Endodermal cell (in vitro differentiated cells): ENCODE measurements at regions not wholly inside any gene's neighbourhood (a gene's known extent, or its start where the extent isn't known, plus 50 kb on each side); places are given as distances from the start of the nearest gene placed in this dataset.

Experiments used
- DNase-seq: peaks from one replicate; pipeline ENCODE4 v3.0.0-alpha.2; 2017
- H3K27ac ChIP-seq: 2 replicates; pipeline ENCODE4 v1.5.1; 2013; ENCODE audit warnings: mild to moderate bottlenecking, low read depth, low read length, moderate library complexity
- H3K27me3 ChIP-seq: 2 replicates; pipeline ENCODE4 v1.6.1; 2013; ENCODE audit warnings: mild to moderate bottlenecking, low read length, moderate library complexity; ENCODE audit not compliant: insufficient read depth, control insufficient read depth, poor library complexity, severe bottlenecking
- H3K36me3 ChIP-seq: 2 replicates; pipeline ENCODE4 v1.7.0; 2013; ENCODE audit warnings: mild to moderate bottlenecking, low read length, moderate library complexity; ENCODE audit not compliant: control insufficient read depth, insufficient read depth
- H3K4me1 ChIP-seq: one replicate; pipeline ENCODE4 v1.7.0; 2013; ENCODE audit warnings: low read length; ENCODE audit not compliant: control insufficient read depth, insufficient read depth
- H3K4me3 ChIP-seq: 2 replicates; pipeline ENCODE4 v1.5.1; 2013; ENCODE audit warnings: mild to moderate bottlenecking, low read length, moderate library complexity
- H3K9ac ChIP-seq: 2 replicates; pipeline ENCODE4 v1.6.1; 2013; ENCODE audit warnings: mild to moderate bottlenecking, low read length, moderate library complexity; ENCODE audit not compliant: poor library complexity, severe bottlenecking; ENCODE audit errors: extremely low read depth
- H3K9me3 ChIP-seq: 2 replicates; pipeline ENCODE4 v1.6.1; 2013; ENCODE audit warnings: mild to moderate bottlenecking, low read length, moderate library complexity; ENCODE audit not compliant: control insufficient read depth
- H3K27ac Mint-ChIP-seq: 2 replicates; pipeline ENCODE4 v1.8.0; 2020; ENCODE audit warnings: mixed read lengths
- H3K27me3 Mint-ChIP-seq: 2 replicates; pipeline ENCODE4 v1.8.0; 2021; ENCODE audit warnings: mild to moderate bottlenecking, mixed read lengths; ENCODE audit not compliant: insufficient read depth
- H3K36me3 Mint-ChIP-seq: 2 replicates; pipeline ENCODE4 v1.8.0; 2020; ENCODE audit warnings: low read depth, mixed read lengths
- H3K4me1 Mint-ChIP-seq: 2 replicates; pipeline ENCODE4 v1.8.0; 2020; ENCODE audit warnings: mixed read lengths
- H3K4me3 Mint-ChIP-seq: 2 replicates; pipeline ENCODE4 v1.8.0; 2020; ENCODE audit warnings: mild to moderate bottlenecking, moderate library complexity, mixed read lengths
- H3K9me3 Mint-ChIP-seq: 2 replicates; pipeline ENCODE4 v1.8.0; 2020; ENCODE audit warnings: mild to moderate bottlenecking, mixed read lengths
- WGBS, 2 experiments: methylation state at CpG; one replicate each; pipeline versions ENCODE4 v1.1.5 to v1.1.7; 2013; ENCODE audit warnings: missing lambda C conversion rate in 2 of 2, mixed read lengths in 1 of 2; ENCODE audit not compliant: insufficient coverage in 1 of 2, insufficient read length in 1 of 2; 5-methylcytosine and 5-hydroxymethylcytosine counted together
- TF ChIP-seq, protein P1 (sequence below): fragments of 200-600 bp; sonication (generic); conservative IDR thresholded peaks from 2 replicates; pipeline ENCODE4 v1.5.0; 2021; ENCODE audit warnings: antibody characterized with exemption, mild to moderate bottlenecking

DNA sequence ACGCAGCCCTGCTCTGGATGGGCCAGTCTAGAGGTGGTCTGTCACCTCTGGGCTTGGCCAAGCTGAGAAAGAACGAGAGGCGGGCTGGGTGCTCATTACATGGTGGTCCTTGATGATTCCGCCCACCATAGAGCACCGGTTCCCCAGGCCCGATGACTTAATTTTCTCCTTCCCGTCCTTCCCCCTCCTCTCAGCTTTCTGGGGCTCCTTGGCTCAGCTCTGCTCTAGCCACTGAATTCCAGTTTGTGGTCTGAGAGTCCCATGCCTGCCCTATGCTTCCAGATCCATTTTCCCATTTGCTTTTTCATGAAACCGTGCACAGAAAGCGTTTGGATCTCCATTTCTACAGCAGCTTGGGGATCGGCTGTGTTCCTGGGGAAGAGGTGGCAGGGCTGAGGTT is 318.5 kb upstream of the C1orf174 start:
- Mint-ChIP-seq H3K9me3 (peaks cover 18% of the 10 kb centered on the region), H3K27ac (no peak overlapping the region), H3K4me3 (no peak overlapping the region), H3K27me3 (peaks cover 7% of the 10 kb centered on the region), H3K36me3 (no peaks in the 10 kb centered on the region), H3K4me1 (peaks cover under 1% of the 10 kb centered on the region)
- Histone ChIP-seq H3K27me3 (no peaks in the 10 kb centered on the region), H3K27ac (no peak overlapping the region), H3K9me3 (no peaks in the 10 kb centered on the region), H3K36me3 (no peaks in the 10 kb centered on the region), H3K4me1 (no peaks in the 10 kb centered on the region), H3K4me3 (no peak overlapping the region), H3K9ac (no peak overlapping the region)
- TF ChIP-seq, protein P1, sequence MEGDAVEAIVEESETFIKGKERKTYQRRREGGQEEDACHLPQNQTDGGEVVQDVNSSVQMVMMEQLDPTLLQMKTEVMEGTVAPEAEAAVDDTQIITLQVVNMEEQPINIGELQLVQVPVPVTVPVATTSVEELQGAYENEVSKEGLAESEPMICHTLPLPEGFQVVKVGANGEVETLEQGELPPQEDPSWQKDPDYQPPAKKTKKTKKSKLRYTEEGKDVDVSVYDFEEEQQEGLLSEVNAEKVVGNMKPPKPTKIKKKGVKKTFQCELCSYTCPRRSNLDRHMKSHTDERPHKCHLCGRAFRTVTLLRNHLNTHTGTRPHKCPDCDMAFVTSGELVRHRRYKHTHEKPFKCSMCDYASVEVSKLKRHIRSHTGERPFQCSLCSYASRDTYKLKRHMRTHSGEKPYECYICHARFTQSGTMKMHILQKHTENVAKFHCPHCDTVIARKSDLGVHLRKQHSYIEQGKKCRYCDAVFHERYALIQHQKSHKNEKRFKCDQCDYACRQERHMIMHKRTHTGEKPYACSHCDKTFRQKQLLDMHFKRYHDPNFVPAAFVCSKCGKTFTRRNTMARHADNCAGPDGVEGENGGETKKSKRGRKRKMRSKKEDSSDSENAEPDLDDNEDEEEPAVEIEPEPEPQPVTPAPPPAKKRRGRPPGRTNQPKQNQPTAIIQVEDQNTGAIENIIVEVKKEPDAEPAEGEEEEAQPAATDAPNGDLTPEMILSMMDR: no peak
- 91 to 92% methylated on average over 10 of the region's 10 CpGs for WGBS, 2 experiments
- DNase-seq: no peak

DNA sequence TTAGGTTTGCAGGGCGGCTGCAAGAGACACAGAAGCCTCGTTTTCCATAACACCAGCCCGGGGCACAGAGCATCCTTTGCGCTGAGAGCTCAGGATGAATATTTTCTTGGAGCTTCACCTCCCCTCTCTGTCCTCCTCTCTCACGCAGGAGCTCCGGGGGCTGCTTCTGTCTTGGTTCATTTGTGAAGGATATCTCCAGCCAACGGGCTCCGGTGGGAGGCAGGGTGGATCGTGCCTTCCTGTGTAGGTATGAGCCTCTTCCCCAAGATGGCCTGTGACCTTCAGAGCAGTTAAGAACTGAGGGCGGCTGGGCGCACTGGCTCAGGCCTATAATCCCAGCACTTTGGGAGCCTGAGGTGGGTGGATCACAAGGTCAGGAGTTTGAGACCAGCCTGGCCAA is 319.0 kb upstream of the C1orf174 start:
- peaks cover 18% of the 10 kb centered on the region for H3K9me3 Mint-ChIP-seq
- no peak overlapping the region for H3K27ac Mint-ChIP-seq
- Histone ChIP-seq H3K4me1 (no peaks in the 10 kb centered on the region), H3K9ac (no peak overlapping the region), H3K4me3 (no peak overlapping the region), H3K36me3 (no peaks in the 10 kb centered on the region), H3K27ac (no peak overlapping the region), H3K27me3 (no peaks in the 10 kb centered on the region), H3K9me3 (no peaks in the 10 kb centered on the region)
- TF ChIP-seq, protein P1: no peak
- H3K4me3 Mint-ChIP-seq: no peak overlapping the region
- no peak for DNase-seq
- 85 to 86% methylated on average over 10 to 11 of the region's 11 CpGs for WGBS, 2 experiments
- no peaks in the 10 kb centered on the region for H3K4me1 Mint-ChIP-seq
- H3K36me3 Mint-ChIP-seq: no peaks in the 10 kb centered on the region
- H3K27me3 Mint-ChIP-seq: peaks cover 7% of the 10 kb centered on the region

DNA sequence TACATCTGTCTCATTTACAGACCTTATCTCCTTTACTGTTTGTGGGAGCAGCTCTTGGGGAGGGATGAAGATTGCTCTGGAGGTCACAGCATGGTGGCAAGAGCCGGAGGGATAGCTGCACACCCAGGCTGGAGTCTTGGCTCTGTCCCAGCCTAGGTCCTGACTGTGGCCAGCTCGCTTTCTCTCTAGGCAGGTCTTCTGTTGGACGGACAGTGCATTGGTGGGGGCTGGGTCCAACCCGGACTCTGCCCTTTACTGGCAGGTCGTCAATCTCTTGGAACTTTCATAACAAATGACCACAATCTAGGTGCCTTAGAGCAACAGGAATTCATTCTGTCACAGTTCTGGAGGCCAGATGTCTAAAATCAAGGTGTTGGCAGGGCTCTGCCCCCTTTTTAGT is 319.8 kb upstream of the C1orf174 start:
- Mint-ChIP-seq H3K9me3 (peaks cover 18% of the 10 kb centered on the region), H3K36me3 (no peaks in the 10 kb centered on the region), H3K4me3 (no peak overlapping the region), H3K27me3 (peaks cover 3% of the 10 kb centered on the region), H3K4me1 (no peaks in the 10 kb centered on the region), H3K27ac (no peak overlapping the region)
- Histone ChIP-seq H3K4me3 (no peak overlapping the region), H3K9ac (no peak overlapping the region), H3K27ac (no peak overlapping the region), H3K4me1 (no peaks in the 10 kb centered on the region), H3K36me3 (no peaks in the 10 kb centered on the region), H3K27me3 (no peaks in the 10 kb centered on the region), H3K9me3 (no peaks in the 10 kb centered on the region)
- DNase-seq: no peak
- WGBS, 2 experiments: 87% methylated on average over 5 of the region's 5 CpGs; no CpG with 5 or more reads in 1 of the 2 experiments
- TF ChIP-seq, protein P1: no peak
